A549 (cell line): ENCODE measurements at regions not wholly inside any gene's neighbourhood (a gene's known extent, or its start where the extent isn't known, plus 50 kb on each side); places are given as distances from the start of the nearest gene placed in this dataset.

Experiments
- ATAC-seq, 2 experiments: fragments of 200-7000 bp in 1 of 2; fragments of >200 bp in 1 of 2; cut with Nextera tagmentation in 1 of 2; cut with Tn5 transposase in 1 of 2; 3 replicates each; pipeline versions ENCODE4 v1.8.0 to v1.9.1; 2018 to 2020; ENCODE audit warnings: mild to moderate bottlenecking in 1 of 2, moderate library complexity in 1 of 2
- CTCF ChIA-PET: fragments of 300-600 bp; sonication (Branson Sonifier 250); formaldehyde crosslinking; extraction: SDS; loops from one replicate; lab custom pipeline; 2021; ENCODE audit warnings: antibody characterized with exemption, inconsistent platforms; lab: Yijun Ruan, JAX
- POLR2A ChIA-PET: fragments of 350-600 bp; formaldehyde crosslinking; extraction: SDS; loops from one replicate; lab custom pipeline; 2021; ENCODE audit warnings: antibody characterized with exemption, inconsistent platforms; lab: Yijun Ruan, JAX
- DNase-seq, 2 experiments: peaks; one replicate each; pipeline versions ENCODE4 v3.0.0 to v3.0.0-alpha.2; 2011 to 2016; ENCODE audit warnings: low read depth in 1 of 2, low spot score in 1 of 2
- FAIRE-seq: peaks from 2 replicates; lab custom pipeline; 2011; peaks lifted over from hg19 to GRCh38; lab: Jason Lieb, UNC
- H3K27ac ChIP-seq, 2 experiments: fragments of >200 bp; sonication (Bioruptor Twin); formaldehyde crosslinking; 3 replicates each; pipeline ENCODE4 v1.5.1; 2016 to 2017
- H3K4me1 ChIP-seq: fragments of >200 bp; sonication (Bioruptor Twin); formaldehyde crosslinking; 3 replicates; pipeline ENCODE4 v1.6.1; 2016
- H3K4me2 ChIP-seq: fragments of >200 bp; sonication (Bioruptor Twin); formaldehyde crosslinking; 3 replicates; pipeline ENCODE4 v1.6.1; 2016
- H3K4me3 ChIP-seq: fragments of >200 bp; sonication (Bioruptor Twin); formaldehyde crosslinking; 3 replicates; pipeline ENCODE4 v1.5.1; 2016
- H3K9me3 ChIP-seq: fragments of >200 bp; sonication (Bioruptor Twin); formaldehyde crosslinking; 3 replicates; pipeline ENCODE4 v1.6.1; 2016
- CTCF ChIP-seq: fragments of >200 bp; sonication (Bioruptor Twin); formaldehyde crosslinking; IDR thresholded peaks from 3 replicates; pipeline ENCODE4 v1.5.1; 2016
- EP300 ChIP-seq, 2 experiments: fragments of >200 bp; sonication (Bioruptor Twin); formaldehyde crosslinking; IDR thresholded peaks; 2 replicates in 1 of 2; 3 replicates in 1 of 2; pipeline ENCODE4 v1.6.1; 2016 to 2017
- ESRRA ChIP-seq: fragments of 150-350 bp; IDR thresholded peaks from 2 replicates; pipeline ENCODE4 v1.6.1; 2014; ENCODE audit warnings: mild to moderate bottlenecking, low read length, borderline replicate concordance
- FOSL2 ChIP-seq, 2 experiments: fragments of 450-650 bp in 1 of 2; fragments of >200 bp in 1 of 2; sonication (Bioruptor Twin) in 1 of 2; formaldehyde crosslinking; IDR thresholded peaks; 2 replicates each; pipeline versions ENCODE4 v1.5.0 to v1.6.1; 2016 to 2020; ENCODE audit warnings: mild to moderate bottlenecking in 1 of 2, moderate library complexity in 1 of 2
- HES2 ChIP-seq: fragments of >200 bp; sonication (Bioruptor Twin); formaldehyde crosslinking; IDR thresholded peaks from 2 replicates; pipeline ENCODE4 v1.6.1; 2016
- HEYL ChIP-seq: fragments of 250-450 bp; sonication (Bioruptor Pico); IDR thresholded peaks from 2 replicates; pipeline ENCODE4 v1.8.0; 2021; ENCODE audit warnings: mild to moderate bottlenecking, moderate library complexity
- HMGXB4 ChIP-seq: fragments of 250-450 bp; sonication (Bioruptor Pico); IDR thresholded peaks from 2 replicates; pipeline ENCODE4 v1.5.0; 2021; ENCODE audit warnings: mild to moderate bottlenecking, moderate library complexity, borderline replicate concordance
- HOXB5 ChIP-seq: fragments of 250-450 bp; sonication (Bioruptor Pico); IDR thresholded peaks from 2 replicates; pipeline ENCODE4 v1.5.0; 2020; ENCODE audit warnings: mild to moderate bottlenecking, moderate library complexity
- JUNB ChIP-seq: fragments of >200 bp; sonication (Bioruptor Twin); formaldehyde crosslinking; IDR thresholded peaks from 2 replicates; pipeline ENCODE4 v1.6.1; 2016
- MAFK ChIP-seq: fragments of 450-650 bp; IDR thresholded peaks from 2 replicates; pipeline ENCODE4 v1.6.1; 2014; ENCODE audit not compliant: partially characterized antibody
- MYC ChIP-seq: IDR thresholded peaks from 2 replicates; pipeline ENCODE4 v1.6.1; 2012; ENCODE audit warnings: mild to moderate bottlenecking, inconsistent platforms, low read length, improper control_type of control experiment, borderline replicate concordance
- NPAS2 ChIP-seq: fragments of 250-450 bp; sonication (Bioruptor Pico); IDR thresholded peaks from 2 replicates; pipeline ENCODE4 v1.8.0; 2022; ENCODE audit warnings: mild to moderate bottlenecking, moderate library complexity, borderline replicate concordance
- SMC3 ChIP-seq: fragments of >200 bp; sonication (Bioruptor Twin); formaldehyde crosslinking; IDR thresholded peaks from 3 replicates; pipeline ENCODE4 v1.6.1; 2018; ENCODE audit warnings: inconsistent platforms
- TFCP2L1 ChIP-seq: fragments of 250-450 bp; sonication (Bioruptor Pico); IDR thresholded peaks from 2 replicates; pipeline ENCODE4 v1.5.0; 2021; ENCODE audit warnings: mild to moderate bottlenecking
- TP53 ChIP-seq: fragments of 250-450 bp; sonication (Bioruptor Pico); IDR thresholded peaks from 2 replicates; pipeline ENCODE4 v1.5.0; 2021; ENCODE audit warnings: mild to moderate bottlenecking, moderate library complexity
- ZFP36 ChIP-seq: fragments of 450-650 bp; IDR thresholded peaks from 2 replicates; pipeline ENCODE4 v1.6.1; 2014; ENCODE audit warnings: borderline replicate concordance; ENCODE audit not compliant: partially characterized antibody
- ZSCAN20 ChIP-seq: fragments of 250-450 bp; sonication (Bioruptor Pico); IDR thresholded peaks from 2 replicates; pipeline ENCODE4 v1.8.0; 2022; ENCODE audit warnings: mild to moderate bottlenecking, moderate library complexity
- WGBS: methylation state at CpG from one replicate; pipeline ENCODE4 v1.1.6; 2017; ENCODE audit errors: missing lambda C conversion rate; 5-methylcytosine and 5-hydroxymethylcytosine counted together
- TF ChIP-seq, protein P1 (sequence below): IDR thresholded peaks from 2 replicates; pipeline ENCODE4 v1.6.1; 2012; ENCODE audit warnings: low read depth, borderline replicate concordance

DNA sequence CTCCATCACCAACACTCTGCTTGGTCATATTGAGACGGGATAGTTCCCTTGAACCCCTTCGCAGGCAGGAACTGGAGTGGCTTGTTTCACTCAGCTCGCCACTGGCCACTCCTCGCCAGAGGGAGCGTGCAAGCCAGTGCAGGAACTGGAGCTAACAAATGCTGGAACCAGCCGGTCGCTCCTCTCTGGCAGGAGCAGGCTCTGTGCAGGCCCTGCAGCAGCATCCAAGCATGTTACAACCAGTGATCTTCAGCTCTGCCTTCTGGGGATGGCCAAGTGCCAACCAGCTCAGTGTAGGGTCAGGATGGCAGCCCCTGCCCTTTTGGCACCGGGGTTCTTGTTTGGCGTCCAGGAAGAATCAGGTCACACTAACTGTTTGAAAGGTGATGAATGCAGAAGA is 329.0 kb upstream of the AZI2 start:
- CTCF ChIA-PET = interaction anchor here (1.8 kb wide), 1 partner anchor 11 kb away, joined by 5 read pairs; no protein-coding TSS in a partner anchor
- POLR2A ChIA-PET = no interaction called here
- ATAC-seq (no peak), DNase-seq (no peak), FAIRE-seq (no peak)
- Histone ChIP-seq H3K4me1 (no peaks in the 10 kb centered on the region), H3K4me3 (no peak overlapping the region), H3K27ac (no peak overlapping the region), H3K4me2 (no peak overlapping the region), H3K9me3 (no peaks in the 10 kb centered on the region)
- WGBS = 24% methylated on average over 7 of the region's 9 CpGs
- TF ChIP-seq NPAS2 (no peak), EP300 (IDR thresholded peaks at IDR 0.05) (no peak), TFCP2L1 (CRISPR knock-in tag) (no peak), HEYL (CRISPR knock-in tag) (no peak), HMGXB4 (CRISPR knock-in tag) (no peak), JUNB (no peak), ZFP36 (no peak), ESRRA (no peak), FOSL2 (IDR thresholded peaks at IDR 0.05) (no peak), FOSL2 (CRISPR knock-in tag; IDR thresholded peaks at IDR 0.05) (no peak), MAFK (no peak), CTCF (no peak)
- TF ChIP-seq, protein P1, sequence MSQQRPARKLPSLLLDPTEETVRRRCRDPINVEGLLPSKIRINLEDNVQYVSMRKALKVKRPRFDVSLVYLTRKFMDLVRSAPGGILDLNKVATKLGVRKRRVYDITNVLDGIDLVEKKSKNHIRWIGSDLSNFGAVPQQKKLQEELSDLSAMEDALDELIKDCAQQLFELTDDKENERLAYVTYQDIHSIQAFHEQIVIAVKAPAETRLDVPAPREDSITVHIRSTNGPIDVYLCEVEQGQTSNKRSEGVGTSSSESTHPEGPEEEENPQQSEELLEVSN = no peak

- H3K9me3 ChIP-seq = no peaks in the 10 kb centered on the region
- no peak for DNase-seq
- FAIRE-seq = no peak
- ChIA-PET CTCF (interaction anchor here (1.8 kb wide), 1 partner anchor 11 kb away, joined by 5 read pairs; no protein-coding TSS in a partner anchor), POLR2A (no interaction called here)
- no peak overlapping the region for H3K27ac ChIP-seq
- H3K4me1 ChIP-seq = no peaks in the 10 kb centered on the region
- ATAC-seq = no peak
- WGBS = 69% methylated on average over 8 of the region's 8 CpGs
- no peak overlapping the region for H3K4me3 ChIP-seq
- TF ChIP-seq TP53 (CRISPR knock-in tag) = no peak
- TF ChIP-seq SMC3 = no peak
- no peak for TF ChIP-seq ZSCAN20 (CRISPR knock-in tag)
- TF ChIP-seq ZFP36 = no peak
- no peak for TF ChIP-seq HES2
- no peak for TF ChIP-seq MYC
- no peak for TF ChIP-seq HOXB5
- TF ChIP-seq HMGXB4 (CRISPR knock-in tag) = no peak
- no peak overlapping the region for H3K4me2 ChIP-seq
These were observed 329.5 kb upstream of the AZI2 start for GRCh38 chr3:28678086-28678485.
